Mucosa of descending colon (tissue), 3 donors: ENCODE measurements at regions not wholly inside any gene's neighbourhood (a gene's known extent, or its start where the extent isn't known, plus 50 kb on each side); places are given as distances from the start of the nearest gene placed in this dataset.
A peak's percentile ranks its signal among the peaks of the same experiment; 100 is the strongest.

Experiments used
- ATAC-seq: fragments of 200-7000 bp; cut with Tn5 transposase; one replicate; pipeline ENCODE4 v1.9.1; 2020; ENCODE audit warnings: mild to moderate bottlenecking, moderate library complexity
- DNase-seq, 3 donors: peaks; one replicate each; pipeline ENCODE4 v3.0.0-alpha.2; 2020
- H3K36me3 ChIP-seq: fragments of 200-600 bp; one replicate; pipeline ENCODE4 v1.8.0; 2021; ENCODE audit warnings: low read depth, mild to moderate bottlenecking
- H3K4me1 ChIP-seq: fragments of 200-600 bp; one replicate; pipeline ENCODE4 v1.8.0; 2021; ENCODE audit warnings: low read depth, mild to moderate bottlenecking
- H3K4me3 ChIP-seq: fragments of 200-600 bp; one replicate; pipeline ENCODE4 v1.8.0; 2021; ENCODE audit warnings: mild to moderate bottlenecking
- H3K9me3 ChIP-seq: fragments of 200-600 bp; one replicate; pipeline ENCODE4 v1.8.0; 2021; ENCODE audit warnings: mild to moderate bottlenecking
- intact Hi-C, 2 donors: fragments of 100-400 bp; cut with DNase I in 1 of 2; cut with micrococcal nuclease in 1 of 2; formaldehyde crosslinking; loops; one replicate each; pipeline versions ENCODE4 v1.11.0 to v1.11.1; 2022; cut with DNase I, micrococcal nuclease
- TF ChIP-seq, protein P1 (sequence below): fragments of 200-600 bp; IDR thresholded peaks from one replicate; pipeline ENCODE4 v1.8.0; 2022; ENCODE audit warnings: antibody characterized with exemption, mild to moderate bottlenecking
- donor health status: DM: no; HTN: no; CAD: no; lungs with moderate emphysema.
- donor health status: DM: no; HTN: no; CAD: no.
- donor health status: DM: no; HTN: yes; CAD: no.

DNA sequence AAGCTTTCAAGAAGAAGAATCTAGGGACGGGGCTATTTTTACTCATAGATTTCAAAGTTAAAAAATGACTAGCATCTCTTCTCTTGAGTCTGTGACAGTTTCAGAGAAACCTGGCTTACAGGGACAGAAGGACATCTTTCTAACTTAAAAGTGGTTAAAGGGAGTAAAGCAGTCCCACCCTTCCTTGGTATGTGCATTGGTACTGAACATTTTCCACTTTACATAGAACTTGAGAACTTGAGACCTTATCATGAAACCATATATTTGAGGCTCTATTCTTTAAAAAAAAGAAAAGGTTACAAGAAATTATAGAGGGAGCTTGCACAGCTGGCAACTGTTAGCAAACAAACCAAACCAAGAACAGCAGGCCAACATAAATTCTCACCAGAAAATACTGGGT is 73.4 kb upstream of the GAREM1 start:
- Histone ChIP-seq H3K4me3 (no peak overlapping the region), H3K36me3 (no peaks in the 10 kb centered on the region), H3K9me3 (no peaks in the 10 kb centered on the region), H3K4me1 (no peaks in the 10 kb centered on the region)
- ATAC-seq (no peak), DNase-seq (no peak)
- TF ChIP-seq, protein P1, sequence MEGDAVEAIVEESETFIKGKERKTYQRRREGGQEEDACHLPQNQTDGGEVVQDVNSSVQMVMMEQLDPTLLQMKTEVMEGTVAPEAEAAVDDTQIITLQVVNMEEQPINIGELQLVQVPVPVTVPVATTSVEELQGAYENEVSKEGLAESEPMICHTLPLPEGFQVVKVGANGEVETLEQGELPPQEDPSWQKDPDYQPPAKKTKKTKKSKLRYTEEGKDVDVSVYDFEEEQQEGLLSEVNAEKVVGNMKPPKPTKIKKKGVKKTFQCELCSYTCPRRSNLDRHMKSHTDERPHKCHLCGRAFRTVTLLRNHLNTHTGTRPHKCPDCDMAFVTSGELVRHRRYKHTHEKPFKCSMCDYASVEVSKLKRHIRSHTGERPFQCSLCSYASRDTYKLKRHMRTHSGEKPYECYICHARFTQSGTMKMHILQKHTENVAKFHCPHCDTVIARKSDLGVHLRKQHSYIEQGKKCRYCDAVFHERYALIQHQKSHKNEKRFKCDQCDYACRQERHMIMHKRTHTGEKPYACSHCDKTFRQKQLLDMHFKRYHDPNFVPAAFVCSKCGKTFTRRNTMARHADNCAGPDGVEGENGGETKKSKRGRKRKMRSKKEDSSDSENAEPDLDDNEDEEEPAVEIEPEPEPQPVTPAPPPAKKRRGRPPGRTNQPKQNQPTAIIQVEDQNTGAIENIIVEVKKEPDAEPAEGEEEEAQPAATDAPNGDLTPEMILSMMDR = no peak
- intact Hi-C loops = loop anchor here in 1 of 2 donors (10.0 kb wide), 1 partner anchor 69 kb away; the partner anchor contains the start of gene GAREM1

DNA sequence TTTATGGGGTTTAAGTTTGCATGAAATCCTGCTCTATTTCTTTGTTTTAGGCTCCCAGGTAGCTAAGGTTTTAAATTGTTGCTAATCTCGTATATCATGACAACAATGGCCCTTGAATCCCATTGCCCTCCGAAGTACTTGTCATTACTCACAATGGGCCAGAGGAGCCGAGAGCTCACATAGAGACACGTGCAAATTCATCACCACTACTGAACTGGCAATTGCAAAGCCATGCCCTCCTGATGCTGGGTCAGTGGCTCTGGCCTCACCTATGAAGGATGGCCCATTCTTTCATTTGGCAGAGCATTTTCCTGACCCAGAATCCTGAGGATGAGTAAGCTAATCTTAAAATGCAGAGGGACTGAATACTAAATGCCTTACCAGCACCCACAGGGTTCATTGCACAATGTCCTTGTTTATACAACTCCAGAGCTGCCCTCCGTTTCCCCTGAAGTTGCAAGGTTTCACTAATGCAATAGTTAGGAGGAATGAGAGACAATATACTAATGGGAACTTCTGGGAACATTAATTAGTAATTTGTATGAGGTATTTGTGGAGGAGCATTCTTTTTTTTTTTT is 71.6 kb upstream of the GAREM1 start:
- H3K9me3 ChIP-seq = no peaks in the 10 kb centered on the region
- DNase-seq (no peak), ATAC-seq (no peak)
- no peaks in the 10 kb centered on the region for H3K4me1 ChIP-seq
- intact Hi-C loops = loop anchor here in 1 of 2 donors (10.0 kb wide), 1 partner anchor 68 kb away; the partner anchor contains the start of gene GAREM1
- no peak overlapping the region for H3K4me3 ChIP-seq
- no peaks in the 10 kb centered on the region for H3K36me3 ChIP-seq
- TF ChIP-seq, protein P1 = no peak

DNA sequence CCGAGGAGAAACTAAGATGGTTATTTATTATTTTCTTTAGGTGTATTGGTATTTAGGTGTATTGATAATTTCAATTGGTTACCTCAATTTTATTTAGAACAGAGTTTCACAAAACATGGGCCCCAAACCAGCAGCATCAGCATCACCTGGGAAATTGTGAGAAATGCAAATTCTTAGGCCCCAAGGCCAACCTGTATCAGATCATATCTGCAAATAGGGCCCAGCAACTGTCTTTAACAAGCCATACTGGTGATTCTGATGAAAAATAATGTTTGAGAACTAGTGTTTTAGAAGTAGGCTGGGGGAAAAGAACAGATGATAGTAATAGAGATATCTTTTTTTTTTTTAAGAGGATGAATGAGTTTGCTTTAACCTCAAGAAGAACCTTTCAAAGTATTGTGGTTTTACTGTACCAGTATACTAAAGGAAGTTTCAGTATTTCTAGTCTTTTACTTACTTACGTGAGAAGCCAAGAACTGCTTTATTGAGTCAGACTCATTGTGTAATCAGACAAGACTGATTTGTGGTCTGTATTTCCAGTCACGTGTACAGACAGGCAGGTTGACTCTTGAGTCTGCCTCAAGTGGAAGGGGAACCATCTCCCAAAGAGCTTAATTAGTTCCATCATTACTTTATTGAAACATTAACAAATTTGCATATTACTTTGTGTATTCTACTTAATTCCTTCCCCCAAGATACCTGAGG is 60.4 kb upstream of the GAREM1 start:
- intact Hi-C loops = no loop called here
- Histone ChIP-seq H3K9me3 (no peaks in the 10 kb centered on the region), H3K4me1 (peaks cover 2% of the 10 kb centered on the region), H3K4me3 (no peak overlapping the region), H3K36me3 (no peaks in the 10 kb centered on the region)
- DNase-seq (peak in 1 of 3 donors; percentile 24), ATAC-seq (peak; percentile 93)
- TF ChIP-seq, protein P1 = no peak

DNA sequence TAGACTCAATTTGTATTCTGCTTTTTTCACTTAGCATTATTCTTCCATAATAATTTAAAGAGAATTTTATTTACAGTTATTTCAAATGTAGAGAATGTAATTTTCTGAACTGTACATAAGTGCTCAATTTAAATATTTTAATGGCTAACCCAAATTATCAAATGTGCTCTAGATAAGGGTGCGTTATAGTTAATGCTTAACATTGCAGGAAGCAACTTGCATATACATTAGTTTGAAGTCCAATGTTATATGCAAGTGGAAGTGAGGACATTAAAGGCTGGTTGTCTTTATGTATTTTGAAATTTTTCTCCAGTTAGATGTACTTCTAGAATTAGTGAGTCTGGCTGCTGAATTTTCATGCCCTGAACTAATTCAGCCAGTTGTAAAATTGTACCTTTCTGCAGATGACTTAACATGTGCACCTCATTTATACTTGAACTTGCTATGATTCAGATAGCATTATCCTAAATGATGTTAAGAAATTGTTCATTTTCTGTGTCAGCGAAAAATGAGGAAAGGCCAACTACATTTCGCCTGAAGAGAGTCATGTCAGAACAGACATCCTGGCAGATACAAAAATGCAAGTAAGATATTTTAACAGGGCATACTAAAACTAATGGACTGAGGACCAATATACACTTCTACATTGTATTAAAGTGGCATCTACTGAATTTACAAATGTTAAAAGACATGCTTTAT is 59.2 kb upstream of the GAREM1 start:
- Histone ChIP-seq H3K36me3 (no peaks in the 10 kb centered on the region), H3K4me1 (peaks cover 2% of the 10 kb centered on the region), H3K4me3 (no peak overlapping the region), H3K9me3 (no peaks in the 10 kb centered on the region)
- TF ChIP-seq, protein P1 = no peak
- no peak for DNase-seq
- ATAC-seq = peak; percentile 83
- intact Hi-C loops = no loop called here

DNA sequence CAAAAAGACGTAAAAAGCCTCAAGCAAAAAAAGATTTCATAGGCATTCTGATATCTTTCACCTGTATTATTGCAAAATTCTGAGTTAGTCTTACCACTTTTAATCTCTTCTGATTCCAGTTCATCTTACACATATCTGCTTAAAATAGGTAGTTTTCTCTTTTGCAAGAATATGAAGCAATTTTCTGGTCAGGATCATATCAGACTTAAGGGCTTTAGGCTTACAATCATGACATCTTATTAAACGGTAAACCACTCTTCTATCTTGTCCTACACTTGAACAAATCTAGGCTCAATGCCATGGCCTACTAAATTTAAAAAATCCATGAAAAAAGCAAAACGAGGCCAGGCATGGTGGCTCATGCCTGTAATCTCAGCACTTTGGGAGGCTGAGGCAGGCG is 50.1 kb upstream of the GAREM1 start:
- H3K4me1 ChIP-seq = no peaks in the 10 kb centered on the region
- DNase-seq (no peak), ATAC-seq (no peak)
- intact Hi-C loops = no loop called here
- TF ChIP-seq, protein P1 = no peak
- no peaks in the 10 kb centered on the region for H3K9me3 ChIP-seq
- H3K36me3 ChIP-seq = no peaks in the 10 kb centered on the region
- H3K4me3 ChIP-seq = no peak overlapping the region
